Vagina (tissue), 2 donors: ENCODE measurements at regions not wholly inside any gene's neighbourhood (a gene's known extent, or its start where the extent isn't known, plus 50 kb on each side); places are given as distances from the start of the nearest gene placed in this dataset.

Source experiments
- DNase-seq, 2 donors: peaks; one replicate each; pipeline ENCODE4 v3.0.0-alpha.2; 2017; ENCODE audit errors: extremely low spot score in 2 of 2
- H3K27ac ChIP-seq: fragments of 200-600 bp; sonication (generic); one replicate; pipeline ENCODE4 v1.5.1; 2019
- H3K27me3 ChIP-seq: fragments of 200-600 bp; sonication (generic); one replicate; pipeline ENCODE4 v1.5.1; 2019
- H3K36me3 ChIP-seq, 2 donors: fragments of 200-600 bp; sonication (generic); one replicate each; pipeline ENCODE4 v1.5.1; 2017 to 2019
- H3K4me1 ChIP-seq: fragments of 200-600 bp; sonication (generic); one replicate; pipeline ENCODE4 v1.5.1; 2019
- H3K4me3 ChIP-seq, 2 donors: fragments of 200-600 bp; sonication (generic); 1 replicate in 1 of 2; 2 replicates in 1 of 2; pipeline ENCODE4 v1.5.1; 2016 to 2019
- H3K9me3 ChIP-seq: fragments of 200-600 bp; sonication (generic); one replicate; pipeline ENCODE4 v1.5.1; 2019
- CTCF ChIP-seq, 3 experiments: fragments of 450-650 bp in 2 of 3; fragments of 200-600 bp in 1 of 3; sonication (generic) in 1 of 3; IDR thresholded peaks; one replicate each; pipeline ENCODE4 v1.5.1; 2017 to 2019; ENCODE audit warnings: antibody characterized with exemption in 3 of 3, mild to moderate bottlenecking in 2 of 3, moderate library complexity in 2 of 3
- POLR2A ChIP-seq, 2 donors: fragments of 450-650 bp; IDR thresholded peaks; one replicate each; pipeline ENCODE4 v1.6.1; 2017; ENCODE audit warnings: antibody characterized with exemption in 2 of 2, mild to moderate bottlenecking in 2 of 2, moderate library complexity in 2 of 2
- POLR2AphosphoS5 ChIP-seq, 2 donors: sonication (generic); formaldehyde crosslinking; IDR thresholded peaks; one replicate each; pipeline ENCODE4 v1.9.0; 2017; ENCODE audit warnings: antibody characterized with exemption in 2 of 2, mild to moderate bottlenecking in 2 of 2, low read depth in 1 of 2; ENCODE audit not compliant: insufficient read depth in 1 of 2
- intact Hi-C: fragments of 100-400 bp; cut with DNase I; formaldehyde crosslinking; loops from one replicate; pipeline ENCODE4 v1.15.1; 2023

GRCh38 chr11:70783356-70783755 lies 385.0 kb downstream of the CTTN start:
- TF ChIP-seq CTCF (IDR thresholded peaks at IDR 0.05) = no peak
- no peak for TF ChIP-seq POLR2AphosphoS5 (IDR thresholded peaks at IDR 0.05; ENCODE audit: insufficient read depth in 1 of 2, low read depth in 1 of 2)
- TF ChIP-seq POLR2A (IDR thresholded peaks at IDR 0.05) = no peak
- Histone ChIP-seq H3K4me3 (no peak overlapping the region), H3K9me3 (no peaks in the 10 kb centered on the region), H3K4me1 (no peaks in the 10 kb centered on the region), H3K27ac (no peak overlapping the region), H3K27me3 (no peaks in the 10 kb centered on the region), H3K36me3 (no peaks in the 10 kb centered on the region)
- DNase-seq = no peak
- intact Hi-C loops = no loop called here

GRCh38 chr11:70783821-70784220 lies 385.5 kb downstream of the CTTN start:
- H3K4me3 ChIP-seq = no peak overlapping the region
- no peaks in the 10 kb centered on the region for H3K9me3 ChIP-seq
- DNase-seq = no peak
- H3K36me3 ChIP-seq = no peaks in the 10 kb centered on the region
- H3K4me1 ChIP-seq = no peaks in the 10 kb centered on the region
- intact Hi-C loops = no loop called here
- H3K27ac ChIP-seq = no peak overlapping the region
- no peak for TF ChIP-seq POLR2AphosphoS5 (IDR thresholded peaks at IDR 0.05; ENCODE audit: insufficient read depth in 1 of 2, low read depth in 1 of 2)
- no peaks in the 10 kb centered on the region for H3K27me3 ChIP-seq

- H3K4me1 ChIP-seq = no peaks in the 10 kb centered on the region
- intact Hi-C loops = no loop called here
- H3K27ac ChIP-seq = no peak overlapping the region
- no peaks in the 10 kb centered on the region for H3K36me3 ChIP-seq
- TF ChIP-seq CTCF (IDR thresholded peaks at IDR 0.05) = no peak
- no peak for TF ChIP-seq POLR2A (IDR thresholded peaks at IDR 0.05)
- TF ChIP-seq POLR2AphosphoS5 (IDR thresholded peaks at IDR 0.05; ENCODE audit: insufficient read depth in 1 of 2, low read depth in 1 of 2) = no peak
- H3K4me3 ChIP-seq = no peak overlapping the region
- no peaks in the 10 kb centered on the region for H3K27me3 ChIP-seq
- H3K9me3 ChIP-seq = no peaks in the 10 kb centered on the region
- DNase-seq = no peak
Observed at GRCh38 chr11:70785372-70785771, 387.0 kb downstream of the CTTN start.

GRCh38 chr11:70786021-70786665 lies 387.8 kb downstream of the CTTN start:
- intact Hi-C loops = no loop called here
- Histone ChIP-seq H3K4me1 (no peaks in the 10 kb centered on the region), H3K4me3 (no peak overlapping the region), H3K27ac (no peak overlapping the region), H3K9me3 (no peaks in the 10 kb centered on the region), H3K36me3 (no peaks in the 10 kb centered on the region), H3K27me3 (no peaks in the 10 kb centered on the region)
- no peak for TF ChIP-seq POLR2A (IDR thresholded peaks at IDR 0.05)
- TF ChIP-seq CTCF (IDR thresholded peaks at IDR 0.05) = no peak
- no peak for TF ChIP-seq POLR2AphosphoS5 (IDR thresholded peaks at IDR 0.05; ENCODE audit: insufficient read depth in 1 of 2, low read depth in 1 of 2)
- no peak for DNase-seq

- DNase-seq = no peak
- no peaks in the 10 kb centered on the region for H3K36me3 ChIP-seq
- H3K27me3 ChIP-seq = no peaks in the 10 kb centered on the region
- H3K4me1 ChIP-seq = no peaks in the 10 kb centered on the region
- intact Hi-C loops = no loop called here
- H3K4me3 ChIP-seq = no peak overlapping the region
- H3K9me3 ChIP-seq = peaks cover under 1% of the 10 kb centered on the region
- no peak overlapping the region for H3K27ac ChIP-seq
- TF ChIP-seq POLR2A (IDR thresholded peaks at IDR 0.05) = no peak
- TF ChIP-seq POLR2AphosphoS5 (IDR thresholded peaks at IDR 0.05; ENCODE audit: insufficient read depth in 1 of 2, low read depth in 1 of 2) = no peak
- TF ChIP-seq CTCF (IDR thresholded peaks at IDR 0.05) = no peak
Observed at GRCh38 chr11:70788248-70789022, 390.1 kb downstream of the CTTN start.
